HEK293 (cell line): ENCODE measurements at regions not wholly inside any gene's neighbourhood (a gene's known extent, or its start where the extent isn't known, plus 50 kb on each side); places are given as distances from the start of the nearest gene placed in this dataset.

ENCODE experiments used
- CTCF ChIA-PET: fragments of 350-600 bp; formaldehyde crosslinking; extraction: SDS; loops from one replicate; lab custom pipeline; 2021; ENCODE audit warnings: antibody characterized with exemption; lab: Yijun Ruan, JAX
- POLR2A ChIA-PET: fragments of 300-600 bp; formaldehyde crosslinking; extraction: SDS; loops from one replicate; lab custom pipeline; 2020; ENCODE audit warnings: antibody characterized with exemption, inconsistent platforms; lab: Yijun Ruan, JAX
- H3K27ac ChIP-seq: fragments of 200-500 bp; sonication (Bioruptor generic); 2 replicates; pipeline ENCODE4 v1.5.1; 2014; ENCODE audit warnings: low read depth, low read length, control low read depth, inconsistent platforms; ENCODE audit errors: extremely low read depth
- H3K36me3 ChIP-seq, 2 experiments: fragments of 200-500 bp in 1 of 2; sonication (Bioruptor generic) in 1 of 2; 1 replicate in 1 of 2; 2 replicates in 1 of 2; pipeline ENCODE4 v1.5.1; 2014 to 2017; ENCODE audit warnings: inconsistent platforms in 2 of 2, low read length in 2 of 2; ENCODE audit not compliant: control insufficient read depth in 2 of 2, insufficient read depth in 1 of 2
- H3K4me1 ChIP-seq: fragments of 200-500 bp; sonication (Bioruptor generic); 2 replicates; pipeline ENCODE4 v1.5.1; 2014; ENCODE audit warnings: mild to moderate bottlenecking, low read length, inconsistent platforms; ENCODE audit not compliant: control insufficient read depth, insufficient read depth
- H3K4me3 ChIP-seq: 2 replicates; pipeline ENCODE4 v1.5.1; 2011; ENCODE audit warnings: low read depth, mild to moderate bottlenecking, control low read depth, low read length, moderate library complexity
- H3K9me3 ChIP-seq: fragments of 200-500 bp; sonication (Bioruptor generic); 2 replicates; pipeline ENCODE4 v1.5.1; 2014; ENCODE audit warnings: low read depth, low read length, inconsistent platforms; ENCODE audit not compliant: control insufficient read depth, insufficient read depth
- BCL6B ChIP-seq: fragments of 450-650 bp; formaldehyde crosslinking; IDR thresholded peaks from 2 replicates; pipeline ENCODE4 v1.5.1; 2017; ENCODE audit warnings: missing biosample characterization, missing genetic modification characterization
- MYNN ChIP-seq: fragments of 450-650 bp; formaldehyde crosslinking; IDR thresholded peaks from 2 replicates; pipeline ENCODE4 v1.5.1; 2016; ENCODE audit warnings: missing biosample characterization, missing genetic modification characterization, borderline replicate concordance
- OSR2 ChIP-seq: fragments of 450-650 bp; formaldehyde crosslinking; IDR thresholded peaks from 2 replicates; pipeline ENCODE4 v1.5.1; 2016; ENCODE audit warnings: missing biosample characterization, missing genetic modification characterization
- PATZ1 ChIP-seq: fragments of 450-650 bp; formaldehyde crosslinking; IDR thresholded peaks from 2 replicates; pipeline ENCODE4 v1.5.1; 2016; ENCODE audit warnings: missing biosample characterization, missing genetic modification characterization
- YY1 ChIP-seq: fragments of 450-650 bp; formaldehyde crosslinking; IDR thresholded peaks from 2 replicates; pipeline ENCODE4 v1.5.1; 2018; ENCODE audit warnings: missing biosample characterization, missing genetic modification characterization
- ZBTB1 ChIP-seq: fragments of 450-650 bp; formaldehyde crosslinking; IDR thresholded peaks from 2 replicates; pipeline ENCODE4 v1.5.1; 2016; ENCODE audit warnings: missing biosample characterization, missing genetic modification characterization
- ZNF10 ChIP-seq: fragments of 450-650 bp; formaldehyde crosslinking; IDR thresholded peaks from 2 replicates; pipeline ENCODE4 v1.5.1; 2017; ENCODE audit warnings: missing biosample characterization, missing genetic modification characterization
- ZNF148 ChIP-seq: fragments of 450-650 bp; formaldehyde crosslinking; IDR thresholded peaks from 2 replicates; pipeline ENCODE4 v1.5.0; 2017; ENCODE audit warnings: missing biosample characterization, missing genetic modification characterization, borderline replicate concordance
- ZNF155 ChIP-seq: fragments of 450-650 bp; formaldehyde crosslinking; IDR thresholded peaks from 2 replicates; pipeline ENCODE4 v1.5.1; 2016; ENCODE audit warnings: missing biosample characterization, missing genetic modification characterization
- ZNF175 ChIP-seq: fragments of 450-650 bp; formaldehyde crosslinking; IDR thresholded peaks from 2 replicates; pipeline ENCODE4 v1.5.1; 2016; ENCODE audit warnings: missing biosample characterization, missing genetic modification characterization
- ZNF274 ChIP-seq, 2 experiments: fragments of 200-500 bp in 1 of 2; fragments of 450-650 bp in 1 of 2; sonication (Bioruptor generic) in 1 of 2; formaldehyde crosslinking in 1 of 2; IDR thresholded peaks; 2 replicates each; pipeline versions ENCODE4 v1.5.1 to v1.6.1; 2014 to 2016; ENCODE audit warnings: borderline replicate concordance in 1 of 2, inconsistent platforms in 1 of 2, low read length in 1 of 2, missing biosample characterization in 1 of 2, missing genetic modification characterization in 1 of 2
- ZNF350 ChIP-seq: fragments of 450-650 bp; formaldehyde crosslinking; IDR thresholded peaks from 2 replicates; pipeline ENCODE4 v1.5.0; 2017; ENCODE audit warnings: missing biosample characterization, mild to moderate bottlenecking, missing genetic modification characterization
- ZNF513 ChIP-seq: fragments of 450-650 bp; IDR thresholded peaks from 2 replicates; pipeline ENCODE4 v1.5.1; 2018; ENCODE audit warnings: missing biosample characterization, missing genetic modification characterization
- ZNF521 ChIP-seq: fragments of 450-650 bp; formaldehyde crosslinking; IDR thresholded peaks from 2 replicates; pipeline ENCODE4 v1.5.1; 2017; ENCODE audit warnings: missing biosample characterization, mild to moderate bottlenecking, missing genetic modification characterization
- ZNF580 ChIP-seq: fragments of 450-650 bp; formaldehyde crosslinking; IDR thresholded peaks from 2 replicates; pipeline ENCODE4 v1.5.1; 2016; ENCODE audit warnings: missing biosample characterization, missing genetic modification characterization
- ZNF626 ChIP-seq: fragments of 450-650 bp; sonication (Bioruptor Pico); formaldehyde crosslinking; IDR thresholded peaks from 2 replicates; pipeline ENCODE4 v1.5.1; 2018; ENCODE audit warnings: missing biosample characterization, missing genetic modification characterization, inconsistent platforms
- ZNF76 ChIP-seq: fragments of 450-650 bp; formaldehyde crosslinking; IDR thresholded peaks from 2 replicates; pipeline ENCODE4; 2016; ENCODE audit warnings: low read depth, missing biosample characterization, missing genetic modification characterization, borderline replicate concordance
- ZNF785 ChIP-seq: fragments of 450-650 bp; formaldehyde crosslinking; IDR thresholded peaks from 2 replicates; pipeline ENCODE4 v1.5.1; 2016; ENCODE audit warnings: missing biosample characterization, missing genetic modification characterization

- Histone ChIP-seq H3K36me3 (no peaks in the 10 kb centered on the region), H3K27ac (no peak overlapping the region)
- TF ChIP-seq ZNF521 (no peak), BCL6B (tag by site-specific recombination) (no peak), ZNF175 (tag by site-specific recombination) (no peak), ZNF580 (tag by site-specific recombination) (no peak), ZNF155 (tag by site-specific recombination) (no peak), ZNF10 (tag by site-specific recombination) (no peak), PATZ1 (tag by site-specific recombination) (no peak), ZNF626 (tag by site-specific recombination) (no peak), YY1 (tag by site-specific recombination) (no peak), ZNF513 (tag by site-specific recombination) (no peak), ZNF274 (IDR thresholded peaks at IDR 0.05; ENCODE audit: low read length) (no peak), ZNF274 (tag by site-specific recombination; IDR thresholded peaks at IDR 0.05; ENCODE audit: borderline replicate concordance) (no peak), ZBTB1 (tag by site-specific recombination) (no peak), ZNF785 (tag by site-specific recombination) (no peak), ZNF350 (tag by site-specific recombination) (no peak), ZNF148 (no peak), ZNF76 (tag by site-specific recombination) (no peak)
- TF ChIP-seq, all 188 proteins: peak for 0
- ChIA-PET CTCF (interaction anchor here (0.6 to 1.8 kb wide), 5 partner anchors 15 to 339 kb away, joined by 3 to 6 read pairs (median 3); no protein-coding TSS in a partner anchor), POLR2A (no interaction called here)
- Histone ChIP-seq H3K4me3 (no peak overlapping the region), H3K9me3 (no peaks in the 10 kb centered on the region), H3K4me1 (no peaks in the 10 kb centered on the region)
Measured at GRCh38 chr9:1298046-1298445, 247.9 kb downstream of the DMRT2 start.

- TF ChIP-seq OSR2 (tag by site-specific recombination): no peak
- TF ChIP-seq MYNN (tag by site-specific recombination): no peak
- H3K4me3 ChIP-seq: no peak overlapping the region
- POLR2A ChIA-PET: no interaction called here
- no peaks in the 10 kb centered on the region for H3K9me3 ChIP-seq
- CTCF ChIA-PET: no interaction called here
- no peaks in the 10 kb centered on the region for H3K36me3 ChIP-seq
- no peaks in the 10 kb centered on the region for H3K4me1 ChIP-seq
- no peak overlapping the region for H3K27ac ChIP-seq
Measured at GRCh38 chr9:1300941-1301340, 250.8 kb downstream of the DMRT2 start.
